GM12878 (cell line): ENCODE measurements at regions not wholly inside any gene's neighbourhood (a gene's known extent, or its start where the extent isn't known, plus 50 kb on each side); places are given as distances from the start of the nearest gene placed in this dataset.
"Not testable (repeated sequence)": the region's sequence is repeated elsewhere in the genome, so short reads cannot be mapped to it uniquely, and the experiment has no call there.

Source experiments
- ATAC-seq: fragments of 200-7000 bp; cut with Tn5 transposase; 3 replicates; pipeline ENCODE4 v1.9.1; 2020; ENCODE audit warnings: mild to moderate bottlenecking, moderate library complexity
- BruUV-seq: library from RNA; stranded (reverse); fragments of 400-500 nt; replicated peaks from 2 replicates; lab custom pipeline; 2021; lab: Mats Ljungman, UMichigan
- CTCF ChIA-PET: fragments of 300-600 bp; sonication (Branson Sonifier 250); formaldehyde crosslinking; extraction: SDS; loops from one replicate; lab custom pipeline; 2021; ENCODE audit warnings: inconsistent platforms; lab: Yijun Ruan, JAX
- POLR2A ChIA-PET: fragments of 350-600 bp; formaldehyde crosslinking; extraction: SDS; loops from one replicate; lab custom pipeline; 2021; ENCODE audit warnings: inconsistent platforms; lab: Charles Lee
- RAD21 ChIA-PET: fragments of 300-600 bp; sonication (Branson Sonifier 250); formaldehyde crosslinking; loops from one replicate; lab custom pipeline; 2023; ENCODE audit warnings: antibody characterized with exemption; ENCODE audit not compliant: unreplicated experiment; lab: Charles Lee
- SMC1A ChIA-PET: fragments of 300-600 bp; sonication (Branson Sonifier 250); formaldehyde crosslinking; loops from one replicate; lab custom pipeline; 2023; ENCODE audit not compliant: unreplicated experiment, uncharacterized antibody; lab: Charles Lee
- DNase-seq: peaks from one replicate; pipeline ENCODE4 v3.0.0-alpha.2; 2011; ENCODE audit warnings: low read depth, low spot score
- FAIRE-seq: peaks from 3 replicates; lab custom pipeline; 2011; peaks lifted over from hg19 to GRCh38; lab: Jason Lieb, UNC
- H2AFZ ChIP-seq: 2 replicates; pipeline ENCODE4 v1.6.0; 2011; ENCODE audit warnings: low read depth, low read length, control low read depth; ENCODE audit not compliant: control insufficient read depth
- H3K27ac ChIP-seq: 2 replicates; pipeline ENCODE4 v1.5.1; 2011; ENCODE audit warnings: control low read depth; ENCODE audit not compliant: control insufficient read depth, insufficient read depth
- H3K27me3 ChIP-seq, 2 experiments: replicated peaks in 1 of 2; 2 replicates each; pipeline versions ENCODE4 v1.6.0 to v1.6.1; 2011; ENCODE audit warnings: low read length in 1 of 2; ENCODE audit not compliant: control insufficient read depth in 2 of 2, insufficient read depth in 2 of 2
- H3K36me3 ChIP-seq, 2 experiments: 2 replicates each; pipeline ENCODE4 v1.5.1; 2011; ENCODE audit warnings: low read length in 1 of 2; ENCODE audit not compliant: control insufficient read depth in 2 of 2, insufficient read depth in 2 of 2
- H3K4me1 ChIP-seq: 2 replicates; pipeline ENCODE4 v1.6.1; 2011; ENCODE audit warnings: mild to moderate bottlenecking, low read length, moderate library complexity, mixed read lengths; ENCODE audit not compliant: control insufficient read depth, insufficient read depth
- H3K4me2 ChIP-seq: 2 replicates; pipeline ENCODE4 v1.6.0; 2011; ENCODE audit warnings: control low read depth; ENCODE audit not compliant: control insufficient read depth, insufficient read depth
- H3K4me3 ChIP-seq: fragments of 200-600 bp; sonication (generic); 2 replicates; pipeline ENCODE4 v1.5.1; 2016
- H3K79me2 ChIP-seq: 2 replicates; pipeline ENCODE4 v1.6.0; 2011; ENCODE audit warnings: low read length; ENCODE audit not compliant: control insufficient read depth, insufficient read depth
- H3K9ac ChIP-seq: 2 replicates; pipeline ENCODE4 v1.8.0; 2011; ENCODE audit warnings: low read length, control low read depth, mixed read lengths; ENCODE audit not compliant: control insufficient read depth, insufficient read depth
- H3K9me3 ChIP-seq: replicated peaks from 3 replicates; pipeline ENCODE4 v1.5.1; 2011; ENCODE audit warnings: mild to moderate bottlenecking, low read length; ENCODE audit not compliant: control insufficient read depth, insufficient read depth
- H4K20me1 ChIP-seq: 2 replicates; pipeline ENCODE4 v1.6.0; 2011; ENCODE audit not compliant: control insufficient read depth, insufficient read depth
- WGBS: methylation state at CpG from one replicate; pipeline ENCODE4 v1.1.6; 2016; ENCODE audit warnings: low lambda C conversion rate; ENCODE audit not compliant: insufficient replicate concordance, insufficient coverage; ENCODE audit errors: missing lambda C conversion rate; 5-methylcytosine and 5-hydroxymethylcytosine counted together
- in situ Hi-C: fragments of 300-500 bp; cut with MboI; formaldehyde crosslinking; loops from 9 replicates; pipeline ENCODE4 v1.14.3; 2018; ENCODE audit warnings: mixed read lengths
- intact Hi-C: fragments of 100-400 bp; cut with micrococcal nuclease; formaldehyde crosslinking; loops from one replicate; pipeline ENCODE4 v1.14.2; 2022; ENCODE audit not compliant: unreplicated experiment
- TF ChIP-seq, protein P1 (sequence below): fragments of 450-650 bp; formaldehyde crosslinking; IDR thresholded peaks from 2 replicates; pipeline ENCODE4 v1.5.0; 2022; ENCODE audit warnings: mild to moderate bottlenecking, missing genetic modification characterization

GRCh38 chr21:7948727-7949126 lies 2572.7 kb upstream of the TPTE start:
- H3K9ac ChIP-seq, H3K4me1 ChIP-seq, FAIRE-seq, in situ Hi-C loops, SMC1A ChIA-PET, ATAC-seq, POLR2A ChIA-PET, H3K4me3 ChIP-seq, H3K27ac ChIP-seq, H4K20me1 ChIP-seq, H3K79me2 ChIP-seq: not testable (repeated sequence)
- TF ChIP-seq, protein P1, sequence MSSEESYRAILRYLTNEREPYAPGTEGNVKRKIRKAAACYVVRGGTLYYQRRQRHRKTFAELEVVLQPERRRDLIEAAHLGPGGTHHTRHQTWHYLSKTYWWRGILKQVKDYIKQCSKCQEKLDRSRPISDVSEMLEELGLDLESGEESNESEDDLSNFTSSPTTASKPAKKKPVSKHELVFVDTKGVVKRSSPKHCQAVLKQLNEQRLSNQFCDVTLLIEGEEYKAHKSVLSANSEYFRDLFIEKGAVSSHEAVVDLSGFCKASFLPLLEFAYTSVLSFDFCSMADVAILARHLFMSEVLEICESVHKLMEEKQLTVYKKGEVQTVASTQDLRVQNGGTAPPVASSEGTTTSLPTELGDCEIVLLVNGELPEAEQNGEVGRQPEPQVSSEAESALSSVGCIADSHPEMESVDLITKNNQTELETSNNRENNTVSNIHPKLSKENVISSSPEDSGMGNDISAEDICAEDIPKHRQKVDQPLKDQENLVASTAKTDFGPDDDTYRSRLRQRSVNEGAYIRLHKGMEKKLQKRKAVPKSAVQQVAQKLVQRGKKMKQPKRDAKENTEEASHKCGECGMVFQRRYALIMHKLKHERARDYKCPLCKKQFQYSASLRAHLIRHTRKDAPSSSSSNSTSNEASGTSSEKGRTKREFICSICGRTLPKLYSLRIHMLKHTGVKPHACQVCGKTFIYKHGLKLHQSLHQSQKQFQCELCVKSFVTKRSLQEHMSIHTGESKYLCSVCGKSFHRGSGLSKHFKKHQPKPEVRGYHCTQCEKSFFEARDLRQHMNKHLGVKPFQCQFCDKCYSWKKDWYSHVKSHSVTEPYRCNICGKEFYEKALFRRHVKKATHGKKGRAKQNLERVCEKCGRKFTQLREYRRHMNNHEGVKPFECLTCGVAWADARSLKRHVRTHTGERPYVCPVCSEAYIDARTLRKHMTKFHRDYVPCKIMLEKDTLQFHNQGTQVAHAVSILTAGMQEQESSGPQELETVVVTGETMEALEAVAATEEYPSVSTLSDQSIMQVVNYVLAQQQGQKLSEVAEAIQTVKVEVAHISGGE (CRISPR knock-in tag), result 0 out of 2 replicates have a peak, but pooled peaks have one; percentile 10
- TF ChIP-seq, all 136 proteins: peak for 1; not testable (repeated sequence) for 135
- H2AFZ ChIP-seq, CTCF ChIA-PET, BruUV-seq, intact Hi-C loops, DNase-seq, H3K4me2 ChIP-seq, H3K27me3 ChIP-seq, H3K9me3 ChIP-seq, RAD21 ChIA-PET, H3K36me3 ChIP-seq: not testable (repeated sequence)
- 29% methylated on average over 7 of the region's 7 CpGs for WGBS

DNA sequence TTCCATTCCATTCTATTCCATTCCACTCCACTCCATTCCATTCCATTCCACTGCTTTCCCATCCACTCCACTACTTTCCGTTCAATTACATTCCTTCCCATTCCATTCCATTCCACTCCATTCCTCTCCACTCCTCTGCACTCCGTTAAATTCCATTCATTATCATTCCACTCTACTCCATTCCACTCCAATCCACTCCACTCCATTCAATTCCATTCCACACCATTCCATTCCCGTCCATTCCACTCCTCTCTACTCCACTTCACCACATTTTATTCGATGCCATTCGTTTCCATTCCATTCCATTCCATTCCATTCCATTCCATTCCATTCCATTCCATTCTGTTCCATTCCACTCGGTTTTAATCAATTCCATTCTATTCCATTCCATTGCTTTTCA lies 2571.5 kb upstream of the TPTE start:
- FAIRE-seq, ATAC-seq, DNase-seq, H3K36me3 ChIP-seq, CTCF ChIA-PET, H3K4me2 ChIP-seq, H2AFZ ChIP-seq, H3K4me3 ChIP-seq, POLR2A ChIA-PET, H4K20me1 ChIP-seq, H3K79me2 ChIP-seq, RAD21 ChIA-PET, H3K27me3 ChIP-seq, H3K4me1 ChIP-seq, SMC1A ChIA-PET, BruUV-seq, H3K27ac ChIP-seq, in situ Hi-C loops, intact Hi-C loops, H3K9me3 ChIP-seq, H3K9ac ChIP-seq: not testable (repeated sequence)
- 11% methylated on average over 6 of the region's 6 CpGs for WGBS
